MM.1S (cell line): ENCODE measurements at regions not wholly inside any gene's neighbourhood (a gene's known extent, or its start where the extent isn't known, plus 50 kb on each side); places are given as distances from the start of the nearest gene placed in this dataset.

ENCODE experiments used
- EZH2 ChIP-seq: fragments of 300-600 bp; sonication (generic); optimal IDR thresholded peaks from 2 replicates; pipeline ENCODE3; 2017; ENCODE audit warnings: low read depth, mild to moderate bottlenecking, antibody characterized with exemption, low read length, mixed read lengths
- TF ChIP-seq, protein P1 (sequence below): fragments of 300-600 bp; sonication (generic); IDR thresholded peaks from 2 replicates; pipeline ENCODE4 v1.5.1; 2016; ENCODE audit warnings: antibody characterized with exemption, low read length, mixed read lengths

GRCh38 chr9:108186642-108187395 is 669.0 kb downstream of the ACTL7B start:
- TF ChIP-seq, protein P1, sequence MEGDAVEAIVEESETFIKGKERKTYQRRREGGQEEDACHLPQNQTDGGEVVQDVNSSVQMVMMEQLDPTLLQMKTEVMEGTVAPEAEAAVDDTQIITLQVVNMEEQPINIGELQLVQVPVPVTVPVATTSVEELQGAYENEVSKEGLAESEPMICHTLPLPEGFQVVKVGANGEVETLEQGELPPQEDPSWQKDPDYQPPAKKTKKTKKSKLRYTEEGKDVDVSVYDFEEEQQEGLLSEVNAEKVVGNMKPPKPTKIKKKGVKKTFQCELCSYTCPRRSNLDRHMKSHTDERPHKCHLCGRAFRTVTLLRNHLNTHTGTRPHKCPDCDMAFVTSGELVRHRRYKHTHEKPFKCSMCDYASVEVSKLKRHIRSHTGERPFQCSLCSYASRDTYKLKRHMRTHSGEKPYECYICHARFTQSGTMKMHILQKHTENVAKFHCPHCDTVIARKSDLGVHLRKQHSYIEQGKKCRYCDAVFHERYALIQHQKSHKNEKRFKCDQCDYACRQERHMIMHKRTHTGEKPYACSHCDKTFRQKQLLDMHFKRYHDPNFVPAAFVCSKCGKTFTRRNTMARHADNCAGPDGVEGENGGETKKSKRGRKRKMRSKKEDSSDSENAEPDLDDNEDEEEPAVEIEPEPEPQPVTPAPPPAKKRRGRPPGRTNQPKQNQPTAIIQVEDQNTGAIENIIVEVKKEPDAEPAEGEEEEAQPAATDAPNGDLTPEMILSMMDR: no peak
- TF ChIP-seq EZH2: no peak
